AG09309 (cell line): ENCODE measurements at regions not wholly inside any gene's neighbourhood (a gene's known extent, or its start where the extent isn't known, plus 50 kb on each side); places are given as distances from the start of the nearest gene placed in this dataset.

Experiments used
- DNase-seq: peaks from one replicate; pipeline ENCODE4 v3.0.0-alpha.2; 2010; ENCODE audit warnings: low read depth
- H3K4me3 ChIP-seq: 2 replicates; pipeline ENCODE4 v1.5.1; 2011; ENCODE audit warnings: mild to moderate bottlenecking, low read depth, low read length, moderate library complexity; ENCODE audit not compliant: control insufficient read depth
- TF ChIP-seq, protein P1 (sequence below): IDR thresholded peaks from 2 replicates; pipeline ENCODE4 v1.5.1; 2011; ENCODE audit warnings: mild to moderate bottlenecking, low read depth, low read length, inconsistent platforms; ENCODE audit not compliant: insufficient read depth, control insufficient read depth; ENCODE audit errors: missing control alignments

DNA sequence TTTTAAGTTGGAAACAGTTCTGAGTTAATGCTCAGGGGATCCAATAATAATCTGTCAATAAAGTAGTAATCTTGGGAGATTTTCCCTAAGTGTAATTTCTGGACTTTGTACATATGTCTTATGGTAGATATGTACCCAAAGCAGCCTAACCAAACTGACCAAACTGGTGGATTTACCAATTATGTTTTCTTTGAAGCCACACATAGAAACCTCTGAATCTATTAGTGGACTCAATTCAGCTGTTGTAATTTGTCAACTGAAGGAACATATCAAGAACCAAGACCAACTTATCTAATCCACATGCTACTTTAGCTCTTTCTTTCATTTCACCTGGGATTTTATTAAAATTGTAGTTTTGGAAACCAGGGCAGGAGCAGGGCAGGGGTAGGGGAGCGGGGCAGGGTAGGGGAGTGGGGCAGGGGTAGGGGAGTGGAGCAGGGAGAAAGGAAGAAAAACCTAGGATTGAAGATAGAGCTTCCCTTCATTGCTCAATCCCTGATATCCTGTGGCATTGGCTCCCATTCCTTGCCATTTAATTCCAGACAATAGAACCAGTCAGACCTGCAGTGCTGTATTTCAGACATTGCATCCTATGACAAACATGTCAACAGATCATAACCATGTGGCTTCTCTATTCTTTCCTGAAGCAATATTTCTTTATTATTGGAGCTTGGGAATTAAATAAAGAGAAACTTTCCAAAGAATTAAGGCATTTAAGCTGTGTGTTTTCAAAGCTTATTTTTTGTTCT, 101.8 kb downstream of the NFKBIZ start:
- no peak for DNase-seq
- no peak overlapping the region for H3K4me3 ChIP-seq
- TF ChIP-seq, protein P1, sequence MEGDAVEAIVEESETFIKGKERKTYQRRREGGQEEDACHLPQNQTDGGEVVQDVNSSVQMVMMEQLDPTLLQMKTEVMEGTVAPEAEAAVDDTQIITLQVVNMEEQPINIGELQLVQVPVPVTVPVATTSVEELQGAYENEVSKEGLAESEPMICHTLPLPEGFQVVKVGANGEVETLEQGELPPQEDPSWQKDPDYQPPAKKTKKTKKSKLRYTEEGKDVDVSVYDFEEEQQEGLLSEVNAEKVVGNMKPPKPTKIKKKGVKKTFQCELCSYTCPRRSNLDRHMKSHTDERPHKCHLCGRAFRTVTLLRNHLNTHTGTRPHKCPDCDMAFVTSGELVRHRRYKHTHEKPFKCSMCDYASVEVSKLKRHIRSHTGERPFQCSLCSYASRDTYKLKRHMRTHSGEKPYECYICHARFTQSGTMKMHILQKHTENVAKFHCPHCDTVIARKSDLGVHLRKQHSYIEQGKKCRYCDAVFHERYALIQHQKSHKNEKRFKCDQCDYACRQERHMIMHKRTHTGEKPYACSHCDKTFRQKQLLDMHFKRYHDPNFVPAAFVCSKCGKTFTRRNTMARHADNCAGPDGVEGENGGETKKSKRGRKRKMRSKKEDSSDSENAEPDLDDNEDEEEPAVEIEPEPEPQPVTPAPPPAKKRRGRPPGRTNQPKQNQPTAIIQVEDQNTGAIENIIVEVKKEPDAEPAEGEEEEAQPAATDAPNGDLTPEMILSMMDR = no peak

DNA sequence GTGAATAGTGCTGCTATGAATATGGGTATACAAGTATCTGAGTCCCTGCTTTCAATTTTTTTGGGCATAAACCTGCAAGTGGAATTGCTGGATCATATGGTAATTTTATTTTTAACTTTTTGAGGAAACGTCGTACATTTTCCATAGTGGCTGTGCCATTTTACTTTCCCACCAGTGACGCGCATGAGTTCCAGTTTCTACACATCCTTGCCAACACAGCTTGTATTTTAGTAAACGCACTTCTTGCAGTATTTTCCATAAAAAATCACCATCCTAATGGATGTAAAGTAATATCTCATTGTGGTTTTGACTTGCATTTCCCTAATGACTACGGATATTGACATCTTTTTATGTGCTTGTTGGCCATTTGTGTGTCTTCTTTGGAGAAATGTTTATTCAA, 105.0 kb downstream of the NFKBIZ start:
- no peak overlapping the region for H3K4me3 ChIP-seq
- DNase-seq = no peak
- TF ChIP-seq, protein P1 = no peak

DNA sequence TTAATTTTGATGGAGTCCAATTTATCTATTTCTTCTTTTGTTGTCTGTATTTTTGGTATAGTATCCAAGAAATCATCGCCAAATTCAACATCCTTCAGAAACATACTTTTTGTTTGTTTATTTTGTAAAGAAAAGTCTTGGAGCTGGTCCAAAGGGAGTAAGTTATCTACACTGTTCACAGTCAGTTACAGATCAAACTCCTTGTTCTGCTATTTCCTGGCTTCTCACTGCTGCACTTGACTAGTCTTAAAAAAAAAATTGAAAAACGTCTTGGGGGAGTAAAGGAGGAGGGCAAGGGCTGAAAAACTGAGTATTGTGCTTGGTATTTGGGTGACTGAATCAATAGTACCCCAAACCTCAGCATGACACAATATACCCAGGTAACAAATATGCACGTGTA, 105.6 kb downstream of the NFKBIZ start:
- H3K4me3 ChIP-seq = no peak overlapping the region
- TF ChIP-seq, protein P1 = no peak
- no peak for DNase-seq

DNA sequence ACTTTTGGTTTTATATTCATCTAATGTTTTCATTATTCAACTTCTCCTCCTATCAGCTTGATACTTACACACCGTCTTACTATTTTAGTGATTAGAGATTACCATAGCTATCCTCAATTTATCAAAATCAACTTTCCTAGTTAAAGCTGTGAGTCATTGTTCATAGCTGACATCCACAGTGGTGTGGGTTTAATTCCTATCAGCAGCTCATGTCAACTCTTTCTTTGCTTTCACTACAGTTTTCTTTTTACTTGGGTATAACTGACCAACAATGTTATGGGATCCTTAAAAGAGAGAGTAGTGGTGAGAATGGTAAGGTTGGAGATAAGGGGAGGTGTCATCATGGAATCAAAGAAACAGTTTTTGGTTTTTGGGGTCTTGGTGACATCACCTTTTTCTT, 112.7 kb downstream of the NFKBIZ start:
- TF ChIP-seq, protein P1 = no peak
- no peak for DNase-seq
- no peak overlapping the region for H3K4me3 ChIP-seq

DNA sequence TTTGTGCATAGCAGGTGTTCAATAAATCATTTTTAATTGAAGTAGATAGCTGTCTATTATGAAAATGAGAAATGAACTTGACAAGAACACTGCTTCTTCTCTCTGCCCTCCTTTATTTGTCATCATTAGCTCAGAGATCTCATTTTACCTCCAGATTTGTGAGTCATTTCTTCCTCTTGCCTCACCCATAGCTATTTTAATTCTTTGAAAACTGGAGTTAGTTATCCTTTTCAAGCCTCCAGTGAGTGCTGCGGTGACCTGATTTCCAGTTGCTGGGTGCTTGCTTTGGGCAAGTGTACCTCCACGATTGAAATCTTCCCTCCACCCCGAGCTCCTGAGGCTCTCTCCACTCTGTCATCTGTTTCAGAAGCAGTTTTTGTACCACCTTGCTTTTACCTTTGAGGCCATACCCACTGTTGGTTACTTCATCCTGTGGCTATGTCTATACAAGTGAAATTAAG, 114.6 kb downstream of the NFKBIZ start:
- TF ChIP-seq, protein P1 = no peak
- H3K4me3 ChIP-seq = no peak overlapping the region
- peak; percentile 52 for DNase-seq

DNA sequence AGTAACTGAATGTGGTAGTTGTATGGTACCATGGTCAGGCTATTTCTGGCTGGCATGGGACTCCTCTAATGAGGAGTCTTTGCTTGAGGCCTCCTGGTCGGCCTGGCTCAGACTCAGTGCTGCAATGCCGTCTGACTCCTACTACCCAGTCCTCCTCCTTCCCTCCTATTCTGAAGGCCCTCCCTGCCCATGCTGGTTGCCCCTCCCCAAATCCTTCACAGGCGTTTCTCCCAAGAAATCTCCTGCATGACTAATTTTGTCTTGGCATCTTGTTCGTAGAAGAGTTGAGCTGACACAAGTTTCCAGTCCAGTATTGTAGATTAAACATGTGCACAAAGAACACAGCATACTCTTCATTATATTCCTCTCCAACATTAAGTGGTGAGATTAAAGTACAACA, 115.5 kb downstream of the NFKBIZ start:
- TF ChIP-seq, protein P1 = no peak

More for the DNA sequence above, 115.5 kb downstream of the NFKBIZ start:
- no peak for DNase-seq
- H3K4me3 ChIP-seq = no peak overlapping the region
